ENCODE measurements at regions not wholly inside any gene's neighbourhood (a gene's known extent, or its start where the extent isn't known, plus 50 kb on each side); places are given as distances from the start of the nearest gene placed in this dataset.
"Not testable (repeated sequence)": the region's sequence is repeated elsewhere in the genome, so short reads cannot be mapped to it uniquely, and the experiment has no call there.

GRCh38 chr9:41606961-41607547 is 417.9 kb upstream of the ZNG1F start:
- DNase-seq, result not testable (repeated sequence)

GRCh38 chr9:41565572-41565971 is 376.5 kb upstream of the ZNG1F start:
- DNase-seq, result not testable (repeated sequence)
